ENCODE measurements at regions not wholly inside any gene's neighbourhood (a gene's known extent, or its start where the extent isn't known, plus 50 kb on each side); places are given as distances from the start of the nearest gene placed in this dataset.

DNA sequence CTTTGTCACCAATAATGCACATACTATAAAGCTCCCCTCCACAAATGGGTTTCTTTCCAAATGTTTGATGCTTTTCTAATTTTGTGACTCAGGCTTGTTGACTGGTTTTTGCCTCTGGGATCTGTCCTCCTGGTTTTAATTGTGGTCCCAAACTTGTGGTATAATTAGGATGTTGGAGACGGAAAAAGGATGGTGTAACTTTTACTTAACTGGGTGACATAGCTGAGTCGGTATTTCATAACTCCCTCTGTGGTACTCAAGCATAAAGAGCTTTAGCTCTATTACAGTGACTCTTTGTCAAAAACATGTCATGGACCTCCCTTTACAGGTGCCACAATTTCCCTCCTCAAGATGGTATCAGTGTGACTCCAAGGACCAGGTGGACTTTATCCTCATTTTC is 119.7 kb upstream of the RBPJ start:
- Histone ChIP-seq H3K23me2 (ENCODE audit: low read depth, low read length) (no peaks in the 10 kb centered on the region), H3K18ac (ENCODE audit: extremely low read depth, low read length) (no peak overlapping the region), H4K91ac (replicated peaks; ENCODE audit: insufficient read length, low read length) (no peak overlapping the region), H4K5ac (ENCODE audit: insufficient read length, low read depth, low read length) (no peak overlapping the region), H2AK5ac (ENCODE audit: low read depth, low read length) (no peak overlapping the region), H4K8ac (ENCODE audit: extremely low read depth, insufficient read depth, low read length) (no peak overlapping the region), H3K9ac (replicated peaks in 1 of 4; ENCODE audit: extremely low read depth in 1 of 4, low read depth in 3 of 4, low read length in 3 of 4) (no peak overlapping the region), H3K79me2 (ENCODE audit: control insufficient read depth in 1 of 2, insufficient read depth in 2 of 2, low read length in 2 of 2) (no peaks in the 10 kb centered on the region), H3K4me2 (ENCODE audit: insufficient read depth in 1 of 2, low read depth in 2 of 2, low read length in 2 of 2) (no peak overlapping the region), H3K27ac (ENCODE audit: low read depth, low read length) (no peak overlapping the region), H2BK120ac (replicated peaks; ENCODE audit: low read depth, low read length) (no peak overlapping the region), H4K20me1 (replicated peaks in 1 of 2; ENCODE audit: control insufficient read depth in 1 of 2, insufficient read depth in 2 of 2, low read length in 2 of 2) (no peaks in the 10 kb centered on the region), H2BK12ac (ENCODE audit: low read depth, low read length) (no peak overlapping the region), H3K27me3 (replicated peaks in 1 of 4; ENCODE audit: control insufficient read depth in 3 of 4, extremely low read depth in 1 of 4, insufficient read depth in 3 of 4, low read length in 3 of 4) (no peaks in the 10 kb centered on the region), H3K56ac (replicated peaks; ENCODE audit: insufficient read length, low read depth, low read length) (no peak overlapping the region), H2AFZ (ENCODE audit: low read length) (no peak overlapping the region), H2BK20ac (ENCODE audit: low read length) (no peak overlapping the region), H2BK15ac (ENCODE audit: low read length) (no peak overlapping the region), H3K23ac (ENCODE audit: insufficient read length) (no peak overlapping the region), H3K9me3 (ENCODE audit: insufficient read depth in 2 of 2, low read depth in 1 of 2, low read length in 1 of 2) (no peaks in the 10 kb centered on the region), H3K79me1 (ENCODE audit: low read depth, low read length) (no peaks in the 10 kb centered on the region), H3K36me3 (ENCODE audit: control insufficient read depth in 2 of 4, insufficient read depth in 4 of 4, low read length in 3 of 4) (no peaks in the 10 kb centered on the region), H3K4me3 (ENCODE audit: extremely low read depth in 1 of 4, insufficient read depth in 2 of 4, low read depth in 3 of 4, low read length in 4 of 4) (no peak overlapping the region), H3K14ac (ENCODE audit: insufficient read length) (no peak overlapping the region), H3K4me1 (replicated peaks in 1 of 4; ENCODE audit: control insufficient read depth in 3 of 4, insufficient read depth in 4 of 4, low read length in 3 of 4) (peaks cover 0 to 3% (median 1%) of the 10 kb centered on the region in 4 experiments; a peak in 3 of 7 replicates), H2BK5ac (ENCODE audit: low read depth, low read length) (no peak overlapping the region), H3K4ac (replicated peaks; ENCODE audit: insufficient read length, low read depth, low read length) (no peak overlapping the region)
- ChIA-PET POLR2A (ENCODE audit: partially characterized antibody) (no interaction called here), CTCF (ENCODE audit: partially characterized antibody) (interaction anchor here (0.9 to 1.4 kb wide), 5 partner anchors 9 to 118 kb away, joined by 3 to 4 read pairs (median 3); no protein-coding TSS in a partner anchor)
- FAIRE-seq = no peak
- DNase-seq (ENCODE audit: low read depth in 1 of 2, low spot score in 2 of 2) = no peak
- no peak for TF ChIP-seq HDAC2 (IDR thresholded peaks at IDR 0.05; ENCODE audit: borderline replicate concordance in 1 of 2, low read depth in 2 of 2, low read length in 2 of 2)
- TF ChIP-seq BRCA1 (IDR thresholded peaks at IDR 0.05; ENCODE audit: low read depth, low read length) = no peak
- no peak for TF ChIP-seq ASH2L (IDR thresholded peaks at IDR 0.05; ENCODE audit: low read length)
- TF ChIP-seq TBP (IDR thresholded peaks at IDR 0.05; ENCODE audit: low read depth, low read length) = no peak
- no peak for TF ChIP-seq PHF8 (conservative IDR thresholded peaks at IDR 0.05; ENCODE audit: low read depth, low read length)
- TF ChIP-seq KDM1A (IDR thresholded peaks at IDR 0.05; ENCODE audit: borderline replicate concordance, low read length) = no peak
- TF ChIP-seq YY1 (IDR thresholded peaks at IDR 0.05; ENCODE audit: low read depth, low read length) = no peak
- no peak for TF ChIP-seq ZNF274 (IDR thresholded peaks at IDR 0.05; ENCODE audit: borderline replicate concordance, extremely low read depth, low read length)
- no peak for TF ChIP-seq SP2 (IDR thresholded peaks at IDR 0.05; ENCODE audit: low read length)
- TF ChIP-seq, protein P1, sequence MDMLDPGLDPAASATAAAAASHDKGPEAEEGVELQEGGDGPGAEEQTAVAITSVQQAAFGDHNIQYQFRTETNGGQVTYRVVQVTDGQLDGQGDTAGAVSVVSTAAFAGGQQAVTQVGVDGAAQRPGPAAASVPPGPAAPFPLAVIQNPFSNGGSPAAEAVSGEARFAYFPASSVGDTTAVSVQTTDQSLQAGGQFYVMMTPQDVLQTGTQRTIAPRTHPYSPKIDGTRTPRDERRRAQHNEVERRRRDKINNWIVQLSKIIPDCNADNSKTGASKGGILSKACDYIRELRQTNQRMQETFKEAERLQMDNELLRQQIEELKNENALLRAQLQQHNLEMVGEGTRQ (IDR thresholded peaks at IDR 0.05; ENCODE audit: low read length) = no peak
- TF ChIP-seq CTBP2 (IDR thresholded peaks at IDR 0.05; ENCODE audit: borderline replicate concordance, insufficient read depth, insufficient read length, low read length) = no peak
- 80% methylated on average over 2 of the region's 2 CpGs; no CpG with 5 or more reads in 1 of the 2 experiments for WGBS, 2 experiments (ENCODE audit: extremely low coverage in 1 of 2, insufficient coverage in 1 of 2, insufficient read length in 1 of 2, insufficient replicate concordance in 2 of 2, low coverage in 1 of 2, low lambda C conversion rate in 2 of 2, missing lambda C conversion rate in 1 of 2)

Measured in H1 (cell line).